Adrenal gland (tissue), 9 donors: ENCODE measurements at regions not wholly inside any gene's neighbourhood (a gene's known extent, or its start where the extent isn't known, plus 50 kb on each side); places are given as distances from the start of the nearest gene placed in this dataset.

Source experiments
- DNase-seq, 7 donors: peaks; one replicate each; pipeline ENCODE4 v3.0.0-alpha.2; 2019 to 2020
- H3K27ac ChIP-seq, 5 donors: fragments of 200-600 bp; sonication (generic) in 4 of 5; 1 replicate in 3 of 5; 2 replicates in 2 of 5; pipeline versions ENCODE4 v1.5.1 to v1.8.0; 2016 to 2020; ENCODE audit warnings: mild to moderate bottlenecking in 1 of 5
- H3K27me3 ChIP-seq: fragments of 200-600 bp; 2 replicates; pipeline ENCODE4 v1.8.0; 2021
- H3K36me3 ChIP-seq, 2 donors: fragments of 200-600 bp; replicated peaks in 1 of 2; 1 replicate in 1 of 2; 2 replicates in 1 of 2; pipeline versions ENCODE4 v1.5.1 to v1.8.0; 2018 to 2022
- H3K4me1 ChIP-seq, 2 donors: fragments of 200-600 bp; replicated peaks in 1 of 2; 1 replicate in 1 of 2; 2 replicates in 1 of 2; pipeline versions ENCODE4 v1.5.1 to v1.8.0; 2018 to 2021
- H3K4me3 ChIP-seq, 4 donors: fragments of 200-600 bp; sonication (generic) in 3 of 4; one replicate each; pipeline ENCODE4 v1.5.1; 2016 to 2018
- H3K9me3 ChIP-seq, 3 donors: fragments of 200-600 bp; sonication (generic) in 1 of 3; replicated peaks in 1 of 3; 1 replicate in 2 of 3; 2 replicates in 1 of 3; pipeline versions ENCODE4 v1.5.1 to v1.8.0; 2016 to 2021
- POLR2A ChIP-seq, 2 donors: fragments of 450-650 bp; IDR thresholded peaks; one replicate each; pipeline ENCODE4 v1.6.1; 2017; ENCODE audit warnings: antibody characterized with exemption in 2 of 2, mild to moderate bottlenecking in 2 of 2, moderate library complexity in 1 of 2
- WGBS, 4 donors: extraction: QIAGEN DNeasy Blood & Tissue Kit in 2 of 4; methylation state at CpG; one replicate each; pipeline versions ENCODE4 v1.1.5 to v1.1.7; 2013 to 2017; 5-methylcytosine and 5-hydroxymethylcytosine counted together
- intact Hi-C, 2 donors: fragments of 100-400 bp; cut with DNase I; formaldehyde crosslinking; loops; one replicate each; pipeline versions ENCODE4 v1.14.1 to v1.15.0; 2022 to 2023
- TF ChIP-seq, protein P1 (sequence below), 6 experiments: fragments of 450-650 bp in 4 of 6; fragments of 200-600 bp in 2 of 6; sonication (generic) in 1 of 6; IDR thresholded peaks; 1 replicate in 5 of 6; 2 replicates in 1 of 6; pipeline versions ENCODE4 v1.5.1 to v1.8.0; 2016 to 2021; ENCODE audit warnings: antibody characterized with exemption in 6 of 6, mild to moderate bottlenecking in 2 of 6, moderate library complexity in 1 of 6
- donor health status: healthy with polysubstance abuse.
- donor health status: Bipolar disorder and iron deficiency.
- donor health status: DM: yes; HTN: yes; CAD: no.
- donor health status: DM: no; HTN: no; CAD: no.
- donor health status: DM: no; HTN: no; CAD: no.

GRCh38 chr6:147759536-147759935 is 251.0 kb downstream of the SAMD5 start:
- H3K36me3 ChIP-seq = no peaks in the 10 kb centered on the region
- intact Hi-C loops = no loop called here
- no peak overlapping the region for H3K27ac ChIP-seq
- TF ChIP-seq, protein P1, sequence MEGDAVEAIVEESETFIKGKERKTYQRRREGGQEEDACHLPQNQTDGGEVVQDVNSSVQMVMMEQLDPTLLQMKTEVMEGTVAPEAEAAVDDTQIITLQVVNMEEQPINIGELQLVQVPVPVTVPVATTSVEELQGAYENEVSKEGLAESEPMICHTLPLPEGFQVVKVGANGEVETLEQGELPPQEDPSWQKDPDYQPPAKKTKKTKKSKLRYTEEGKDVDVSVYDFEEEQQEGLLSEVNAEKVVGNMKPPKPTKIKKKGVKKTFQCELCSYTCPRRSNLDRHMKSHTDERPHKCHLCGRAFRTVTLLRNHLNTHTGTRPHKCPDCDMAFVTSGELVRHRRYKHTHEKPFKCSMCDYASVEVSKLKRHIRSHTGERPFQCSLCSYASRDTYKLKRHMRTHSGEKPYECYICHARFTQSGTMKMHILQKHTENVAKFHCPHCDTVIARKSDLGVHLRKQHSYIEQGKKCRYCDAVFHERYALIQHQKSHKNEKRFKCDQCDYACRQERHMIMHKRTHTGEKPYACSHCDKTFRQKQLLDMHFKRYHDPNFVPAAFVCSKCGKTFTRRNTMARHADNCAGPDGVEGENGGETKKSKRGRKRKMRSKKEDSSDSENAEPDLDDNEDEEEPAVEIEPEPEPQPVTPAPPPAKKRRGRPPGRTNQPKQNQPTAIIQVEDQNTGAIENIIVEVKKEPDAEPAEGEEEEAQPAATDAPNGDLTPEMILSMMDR (IDR thresholded peaks at IDR 0.05) = no peak
- no peak for TF ChIP-seq POLR2A (IDR thresholded peaks at IDR 0.05)
- H3K9me3 ChIP-seq = no peaks in the 10 kb centered on the region
- H3K4me3 ChIP-seq = no peak overlapping the region
- H3K4me1 ChIP-seq = no peaks in the 10 kb centered on the region
- DNase-seq = no peak
- H3K27me3 ChIP-seq = no peaks in the 10 kb centered on the region

DNA sequence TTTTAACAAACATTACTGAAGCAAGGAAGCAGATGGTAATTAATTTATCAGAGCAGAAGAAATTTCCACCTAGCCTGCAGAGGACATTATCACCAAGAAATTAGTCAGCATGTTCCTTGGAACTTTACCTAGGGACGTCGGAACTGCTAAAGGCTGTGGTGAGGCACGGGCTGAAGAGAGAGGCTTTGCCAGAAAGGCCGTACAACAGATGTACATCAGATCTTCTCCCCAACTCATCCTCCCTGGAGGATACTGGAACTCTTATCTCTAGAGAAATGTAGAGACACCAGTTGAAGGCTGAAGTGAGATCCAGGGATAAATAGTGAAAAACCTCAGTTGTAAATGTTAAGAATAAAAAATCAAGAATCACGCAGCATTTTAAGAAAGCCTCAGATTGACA is 257.1 kb downstream of the SAMD5 start:
- WGBS, 4 donors = 76 to 83% (median 77%) methylated on average over 5 of the region's 5 CpGs
- intact Hi-C loops = no loop called here
- TF ChIP-seq, protein P1 (IDR thresholded peaks at IDR 0.05) = no peak
- no peak for TF ChIP-seq POLR2A (IDR thresholded peaks at IDR 0.05)

GRCh38 chr6:147768969-147769368 is 260.5 kb downstream of the SAMD5 start:
- TF ChIP-seq POLR2A (IDR thresholded peaks at IDR 0.05) = no peak
- TF ChIP-seq, protein P1 (IDR thresholded peaks at IDR 0.05) = no peak
- no peaks in the 10 kb centered on the region for H3K27me3 ChIP-seq
- no peaks in the 10 kb centered on the region for H3K4me1 ChIP-seq
- no peaks in the 10 kb centered on the region for H3K9me3 ChIP-seq
- WGBS, 4 donors = 73 to 86% (median 80%) methylated on average over 5 of the region's 5 CpGs
- no peak overlapping the region for H3K27ac ChIP-seq
- no peak for DNase-seq
- H3K4me3 ChIP-seq = no peak overlapping the region
- intact Hi-C loops = no loop called here
- no peaks in the 10 kb centered on the region for H3K36me3 ChIP-seq

More for the DNA sequence above, 257.1 kb downstream of the SAMD5 start:
- no peaks in the 10 kb centered on the region for H3K4me1 ChIP-seq
- H3K9me3 ChIP-seq = no peaks in the 10 kb centered on the region
- no peak overlapping the region for H3K4me3 ChIP-seq
- H3K27ac ChIP-seq = no peak overlapping the region
- DNase-seq = no peak
- no peaks in the 10 kb centered on the region for H3K27me3 ChIP-seq
- H3K36me3 ChIP-seq = no peaks in the 10 kb centered on the region

GRCh38 chr6:147769496-147770087 is 261.1 kb downstream of the SAMD5 start:
- Histone ChIP-seq H3K27ac (no peak overlapping the region), H3K9me3 (no peaks in the 10 kb centered on the region), H3K4me3 (no peak overlapping the region), H3K36me3 (no peaks in the 10 kb centered on the region), H3K4me1 (no peaks in the 10 kb centered on the region), H3K27me3 (no peaks in the 10 kb centered on the region)
- 48 to 67% (median 58%) methylated on average over 4 of the region's 4 CpGs for WGBS, 4 donors
- intact Hi-C loops = no loop called here
- no peak for DNase-seq
- TF ChIP-seq, protein P1 (IDR thresholded peaks at IDR 0.05) = no peak
- TF ChIP-seq POLR2A (IDR thresholded peaks at IDR 0.05) = no peak
